ENCODE measurements at regions not wholly inside any gene's neighbourhood (a gene's known extent, or its start where the extent isn't known, plus 50 kb on each side); places are given as distances from the start of the nearest gene placed in this dataset.

DNA sequence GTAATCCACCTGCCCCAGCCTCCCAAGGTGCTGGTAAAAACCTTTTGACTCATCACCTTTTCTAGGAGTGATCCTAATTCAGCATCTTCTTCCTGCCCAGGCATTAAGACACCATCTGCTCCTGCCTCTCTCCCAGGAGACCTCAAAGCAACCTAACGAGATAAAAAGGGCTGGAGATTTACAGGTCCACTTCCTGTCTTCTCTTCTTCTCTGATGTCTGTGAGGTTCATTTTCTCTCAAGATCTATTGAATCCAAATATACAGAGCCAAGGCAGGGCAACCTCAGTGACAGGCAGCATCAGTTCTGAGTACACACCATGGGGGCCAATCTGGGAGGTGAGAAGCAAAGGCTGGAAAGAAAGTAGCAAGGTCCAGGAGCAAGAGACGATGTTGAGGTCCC is 219.4 kb downstream of the SETD4 start:
- TF ChIP-seq POLR2A (IDR thresholded peaks at IDR 0.05), result no peak
- TF ChIP-seq, protein P1, sequence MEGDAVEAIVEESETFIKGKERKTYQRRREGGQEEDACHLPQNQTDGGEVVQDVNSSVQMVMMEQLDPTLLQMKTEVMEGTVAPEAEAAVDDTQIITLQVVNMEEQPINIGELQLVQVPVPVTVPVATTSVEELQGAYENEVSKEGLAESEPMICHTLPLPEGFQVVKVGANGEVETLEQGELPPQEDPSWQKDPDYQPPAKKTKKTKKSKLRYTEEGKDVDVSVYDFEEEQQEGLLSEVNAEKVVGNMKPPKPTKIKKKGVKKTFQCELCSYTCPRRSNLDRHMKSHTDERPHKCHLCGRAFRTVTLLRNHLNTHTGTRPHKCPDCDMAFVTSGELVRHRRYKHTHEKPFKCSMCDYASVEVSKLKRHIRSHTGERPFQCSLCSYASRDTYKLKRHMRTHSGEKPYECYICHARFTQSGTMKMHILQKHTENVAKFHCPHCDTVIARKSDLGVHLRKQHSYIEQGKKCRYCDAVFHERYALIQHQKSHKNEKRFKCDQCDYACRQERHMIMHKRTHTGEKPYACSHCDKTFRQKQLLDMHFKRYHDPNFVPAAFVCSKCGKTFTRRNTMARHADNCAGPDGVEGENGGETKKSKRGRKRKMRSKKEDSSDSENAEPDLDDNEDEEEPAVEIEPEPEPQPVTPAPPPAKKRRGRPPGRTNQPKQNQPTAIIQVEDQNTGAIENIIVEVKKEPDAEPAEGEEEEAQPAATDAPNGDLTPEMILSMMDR (IDR thresholded peaks at IDR 0.05), result no peak

DNA sequence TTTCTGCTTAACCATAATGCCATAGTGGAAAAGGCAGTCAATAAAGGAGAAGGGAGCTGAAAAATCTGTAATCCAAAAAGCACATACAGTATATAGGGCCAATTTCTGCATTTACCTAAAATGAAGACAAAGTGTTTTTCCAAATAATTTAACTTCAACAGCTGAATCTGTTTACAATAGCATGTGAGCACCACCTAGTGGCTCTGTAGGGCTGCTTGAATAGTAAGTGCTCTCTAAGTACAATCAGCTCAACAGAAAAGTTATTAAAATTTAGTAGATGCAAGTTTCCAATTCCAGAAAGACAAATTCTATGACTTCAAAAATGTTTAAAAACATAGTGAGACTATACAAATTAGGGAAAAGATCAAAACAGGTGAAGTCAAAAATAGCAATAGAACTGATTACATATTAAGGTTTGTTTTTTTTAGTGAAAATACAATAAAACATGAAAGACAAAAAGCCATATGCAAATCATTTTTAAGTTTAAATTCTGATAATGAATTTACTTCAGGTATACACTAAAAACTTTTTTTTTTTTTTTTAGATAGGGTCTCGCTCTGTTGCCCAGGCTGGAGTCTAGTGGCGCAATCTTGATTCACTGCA is 220.0 kb downstream of the SETD4 start:
- no peak for TF ChIP-seq POLR2A (IDR thresholded peaks at IDR 0.05)
- TF ChIP-seq, protein P1 (IDR thresholded peaks at IDR 0.05), result peak; percentile 24 to 89 (median 80)
- peak in 2 of 3 donors; percentile 52 to 84 for DNase-seq

More for the DNA sequence above, 219.4 kb downstream of the SETD4 start:
- H3K4me3 ChIP-seq, result no peak overlapping the region
- H3K9me3 ChIP-seq, result no peaks in the 10 kb centered on the region
- H3K36me3 ChIP-seq, result no peaks in the 10 kb centered on the region
- H3K4me1 ChIP-seq, result no peaks in the 10 kb centered on the region
- H3K27me3 ChIP-seq, result no peaks in the 10 kb centered on the region
- no peak for DNase-seq
- H3K27ac ChIP-seq, result no peak overlapping the region

DNA sequence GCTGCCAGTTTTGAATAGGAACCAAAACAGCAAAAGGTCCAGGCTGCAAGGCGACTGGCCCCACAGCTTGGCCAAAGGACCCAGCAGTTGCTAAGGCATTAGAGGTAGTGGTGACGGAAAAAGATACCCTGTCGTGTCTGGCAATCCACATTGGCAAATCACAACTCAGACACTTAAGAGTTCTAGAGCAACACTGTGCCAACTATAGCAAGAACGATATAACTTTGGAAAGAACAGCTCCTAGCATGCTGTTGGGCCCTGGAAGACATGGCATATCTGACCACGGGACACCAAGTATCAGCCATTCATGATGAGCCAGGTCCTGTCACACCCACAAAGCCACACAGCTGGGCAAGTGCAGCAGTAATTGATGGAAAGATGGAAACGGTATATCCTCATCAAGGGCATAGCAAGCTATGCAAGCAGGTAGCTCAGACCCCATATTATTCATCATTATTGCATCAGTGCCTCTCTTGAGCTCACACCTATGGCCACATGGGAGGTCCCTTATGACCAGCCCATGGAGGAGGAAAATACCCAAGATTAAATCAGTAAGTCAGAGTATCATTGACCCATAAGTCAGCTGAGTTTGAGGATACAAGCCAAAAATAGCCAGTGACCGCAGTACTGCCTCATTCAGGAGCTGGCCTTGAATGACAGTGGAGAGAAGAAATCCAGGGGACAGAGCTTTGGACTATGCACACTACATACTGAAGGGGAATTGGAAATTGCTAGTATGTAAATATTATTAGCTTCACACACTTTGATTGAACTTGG is 221.2 kb downstream of the SETD4 start:
- TF ChIP-seq, protein P1 (IDR thresholded peaks at IDR 0.05), result no peak
- TF ChIP-seq POLR2A (IDR thresholded peaks at IDR 0.05), result no peak
- DNase-seq, result no peak
- no peaks in the 10 kb centered on the region for H3K36me3 ChIP-seq

More for the DNA sequence above, 220.0 kb downstream of the SETD4 start:
- no peak overlapping the region for H3K4me3 ChIP-seq
- H3K27me3 ChIP-seq, result no peaks in the 10 kb centered on the region
- no peaks in the 10 kb centered on the region for H3K9me3 ChIP-seq
- H3K4me1 ChIP-seq, result no peaks in the 10 kb centered on the region
- no peaks in the 10 kb centered on the region for H3K36me3 ChIP-seq
- no peak overlapping the region for H3K27ac ChIP-seq

DNA sequence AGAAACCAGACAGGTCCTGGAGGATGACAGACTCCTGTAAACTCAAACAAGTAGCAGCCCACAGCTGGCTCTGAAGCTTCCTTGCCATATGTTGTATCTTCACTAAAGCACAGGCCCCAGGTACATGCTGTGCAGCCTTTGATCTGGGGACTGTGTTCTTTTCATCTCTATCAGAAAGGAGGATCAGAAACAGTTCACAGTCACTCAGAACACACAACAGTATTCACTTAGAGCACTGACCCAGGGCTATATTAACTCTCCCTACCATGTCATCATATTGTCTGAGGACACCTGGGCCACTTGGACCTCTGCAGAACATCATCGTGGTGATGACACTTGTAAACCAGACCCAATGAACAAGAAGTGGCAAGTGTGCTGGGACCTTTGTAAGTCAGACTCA is 222.0 kb downstream of the SETD4 start:
- TF ChIP-seq, protein P1 (IDR thresholded peaks at IDR 0.05), result no peak
- no peak for TF ChIP-seq POLR2A (IDR thresholded peaks at IDR 0.05)
- H3K9me3 ChIP-seq, result no peaks in the 10 kb centered on the region
- no peak for DNase-seq

More for the DNA sequence above, 221.2 kb downstream of the SETD4 start:
- Histone ChIP-seq H3K27ac (no peak overlapping the region), H3K9me3 (no peaks in the 10 kb centered on the region), H3K4me1 (no peaks in the 10 kb centered on the region), H3K4me3 (no peak overlapping the region), H3K27me3 (no peaks in the 10 kb centered on the region)

DNA sequence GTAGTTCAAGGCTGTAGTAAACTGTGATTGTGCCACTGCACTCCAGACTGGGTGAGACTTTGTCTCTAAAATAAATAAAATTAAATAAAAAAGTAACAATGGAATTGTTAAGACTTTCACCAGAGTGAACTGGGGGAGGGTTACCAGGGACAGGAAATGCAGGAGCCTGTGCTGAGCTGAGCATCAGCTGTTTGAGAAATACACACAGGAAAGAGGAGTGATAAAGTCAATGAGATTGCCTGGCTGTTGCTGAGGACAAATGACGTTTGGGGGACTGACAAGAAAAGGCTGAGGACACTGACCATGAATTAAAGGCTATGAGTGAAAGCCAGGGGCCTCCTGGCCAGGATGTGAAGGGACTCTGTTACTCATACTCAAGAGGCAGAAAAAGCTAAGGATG is 226.3 kb downstream of the SETD4 start:
- TF ChIP-seq POLR2A (IDR thresholded peaks at IDR 0.05), result no peak
- TF ChIP-seq, protein P1 (IDR thresholded peaks at IDR 0.05), result no peak
- H3K9me3 ChIP-seq, result no peaks in the 10 kb centered on the region
- no peaks in the 10 kb centered on the region for H3K36me3 ChIP-seq

More for the DNA sequence above, 222.0 kb downstream of the SETD4 start:
- H3K27me3 ChIP-seq, result no peaks in the 10 kb centered on the region
- H3K27ac ChIP-seq, result no peak overlapping the region
- no peak overlapping the region for H3K4me3 ChIP-seq
- no peaks in the 10 kb centered on the region for H3K4me1 ChIP-seq
- no peaks in the 10 kb centered on the region for H3K36me3 ChIP-seq

More for the DNA sequence above, 226.3 kb downstream of the SETD4 start:
- Histone ChIP-seq H3K4me1 (no peaks in the 10 kb centered on the region), H3K4me3 (no peak overlapping the region), H3K27me3 (no peaks in the 10 kb centered on the region), H3K27ac (no peak overlapping the region)
- no peak for DNase-seq
